Breast epithelium (tissue), 4 donors: ENCODE measurements at regions not wholly inside any gene's neighbourhood (a gene's known extent, or its start where the extent isn't known, plus 50 kb on each side); places are given as distances from the start of the nearest gene placed in this dataset.
"Not testable (repeated sequence)": the region's sequence is repeated elsewhere in the genome, so short reads cannot be mapped to it uniquely, and the experiment has no call there.

Experiments used
- DNase-seq, 2 donors: peaks; one replicate each; pipeline ENCODE4 v3.0.0-alpha.2; 2019; ENCODE audit warnings: low spot score in 2 of 2
- H3K27ac ChIP-seq, 2 donors: fragments of 200-600 bp; sonication (generic) in 1 of 2; one replicate each; pipeline ENCODE4 v1.5.1; 2016 to 2019; ENCODE audit warnings: mild to moderate bottlenecking in 1 of 2
- H3K27me3 ChIP-seq, 2 donors: fragments of 200-600 bp; sonication (generic) in 1 of 2; one replicate each; pipeline versions ENCODE4 v1.5.1 to v1.6.0; 2017 to 2019; ENCODE audit warnings: control low read depth in 1 of 2, mild to moderate bottlenecking in 1 of 2
- H3K36me3 ChIP-seq: fragments of 200-600 bp; one replicate; pipeline ENCODE4 v1.5.1; 2019
- H3K4me1 ChIP-seq, 2 donors: fragments of 200-600 bp; sonication (generic); one replicate each; pipeline ENCODE4 v1.5.1; 2016 to 2019; ENCODE audit warnings: control low read depth in 1 of 2
- H3K4me3 ChIP-seq, 3 donors: fragments of 200-600 bp; sonication (generic); 1 replicate in 2 of 3; 2 replicates in 1 of 3; pipeline ENCODE4 v1.5.1; 2016 to 2019; ENCODE audit warnings: mild to moderate bottlenecking in 3 of 3, moderate library complexity in 2 of 3
- H3K9me3 ChIP-seq, 2 donors: fragments of 200-600 bp; sonication (generic) in 1 of 2; one replicate each; pipeline ENCODE4 v1.5.1; 2016 to 2019; ENCODE audit warnings: control low read depth in 1 of 2
- POLR2A ChIP-seq: fragments of 450-650 bp; IDR thresholded peaks from one replicate; pipeline ENCODE4 v1.6.1; 2016; ENCODE audit warnings: antibody characterized with exemption, mild to moderate bottlenecking, moderate library complexity
- POLR2AphosphoS5 ChIP-seq, 3 donors: sonication (generic); formaldehyde crosslinking; IDR thresholded peaks; one replicate each; pipeline ENCODE4 v1.6.1; 2017; ENCODE audit warnings: antibody characterized with exemption in 3 of 3
- intact Hi-C: fragments of 100-400 bp; cut with DNase I; formaldehyde crosslinking; loops from one replicate; pipeline ENCODE4 v1.15.1; 2023; ENCODE audit warnings: low total_unique reads
- TF ChIP-seq, protein P1 (sequence below), 3 donors: fragments of 450-650 bp; IDR thresholded peaks; one replicate each; pipeline ENCODE4 v1.5.1; 2016 to 2017; ENCODE audit warnings: antibody characterized with exemption in 3 of 3, mild to moderate bottlenecking in 3 of 3, moderate library complexity in 3 of 3

DNA sequence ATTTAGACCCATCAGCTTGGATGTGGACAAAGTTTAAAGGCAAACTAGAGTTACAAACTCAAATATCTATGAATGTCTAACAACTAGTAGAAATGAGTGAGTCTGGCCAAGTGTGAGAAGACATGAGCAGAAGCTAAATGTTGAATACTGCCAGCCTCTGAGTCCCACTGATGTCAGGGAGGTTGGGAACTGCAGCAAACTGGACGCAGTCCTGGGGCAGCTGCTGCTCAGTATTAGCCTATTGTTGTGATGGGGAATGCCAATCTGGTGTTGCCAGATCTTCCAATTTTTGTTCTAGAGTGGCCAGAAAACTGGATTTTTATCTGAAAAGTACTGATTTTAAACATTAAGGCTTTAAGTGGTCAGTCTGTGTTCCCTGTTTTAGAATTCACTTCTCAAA lies 770.4 kb upstream of the STXBP6 start:
- Histone ChIP-seq H3K27me3 (no peaks in the 10 kb centered on the region), H3K9me3 (no peaks in the 10 kb centered on the region), H3K4me1 (no peaks in the 10 kb centered on the region), H3K36me3 (no peaks in the 10 kb centered on the region), H3K27ac (no peak overlapping the region), H3K4me3 (no peak overlapping the region)
- intact Hi-C loops, result no loop called here
- TF ChIP-seq POLR2AphosphoS5 (IDR thresholded peaks at IDR 0.05) (no peak), POLR2A (no peak)
- TF ChIP-seq, protein P1, sequence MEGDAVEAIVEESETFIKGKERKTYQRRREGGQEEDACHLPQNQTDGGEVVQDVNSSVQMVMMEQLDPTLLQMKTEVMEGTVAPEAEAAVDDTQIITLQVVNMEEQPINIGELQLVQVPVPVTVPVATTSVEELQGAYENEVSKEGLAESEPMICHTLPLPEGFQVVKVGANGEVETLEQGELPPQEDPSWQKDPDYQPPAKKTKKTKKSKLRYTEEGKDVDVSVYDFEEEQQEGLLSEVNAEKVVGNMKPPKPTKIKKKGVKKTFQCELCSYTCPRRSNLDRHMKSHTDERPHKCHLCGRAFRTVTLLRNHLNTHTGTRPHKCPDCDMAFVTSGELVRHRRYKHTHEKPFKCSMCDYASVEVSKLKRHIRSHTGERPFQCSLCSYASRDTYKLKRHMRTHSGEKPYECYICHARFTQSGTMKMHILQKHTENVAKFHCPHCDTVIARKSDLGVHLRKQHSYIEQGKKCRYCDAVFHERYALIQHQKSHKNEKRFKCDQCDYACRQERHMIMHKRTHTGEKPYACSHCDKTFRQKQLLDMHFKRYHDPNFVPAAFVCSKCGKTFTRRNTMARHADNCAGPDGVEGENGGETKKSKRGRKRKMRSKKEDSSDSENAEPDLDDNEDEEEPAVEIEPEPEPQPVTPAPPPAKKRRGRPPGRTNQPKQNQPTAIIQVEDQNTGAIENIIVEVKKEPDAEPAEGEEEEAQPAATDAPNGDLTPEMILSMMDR (IDR thresholded peaks at IDR 0.05), result no peak
- no peak for DNase-seq

DNA sequence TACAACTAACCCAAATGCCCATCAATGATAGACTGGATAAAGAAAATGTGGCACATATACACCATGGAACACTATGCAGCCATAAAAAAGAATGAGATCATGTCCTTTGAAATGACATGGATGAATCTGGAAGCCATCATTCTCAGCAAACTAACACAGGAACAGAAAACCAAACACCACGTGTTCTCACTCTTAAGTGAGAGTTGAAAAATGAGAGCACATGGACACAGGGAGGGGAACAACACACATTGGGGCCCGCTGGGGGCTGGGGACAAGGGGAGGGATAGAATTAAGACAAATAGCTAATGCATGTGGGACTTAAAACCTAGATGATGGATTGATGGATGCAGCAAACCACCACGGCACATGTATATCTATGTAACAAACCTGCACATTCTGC lies 764.7 kb upstream of the STXBP6 start:
- DNase-seq, H3K27me3 ChIP-seq, H3K27ac ChIP-seq, H3K4me1 ChIP-seq, H3K9me3 ChIP-seq, H3K36me3 ChIP-seq, intact Hi-C loops, H3K4me3 ChIP-seq: not testable (repeated sequence)

DNA sequence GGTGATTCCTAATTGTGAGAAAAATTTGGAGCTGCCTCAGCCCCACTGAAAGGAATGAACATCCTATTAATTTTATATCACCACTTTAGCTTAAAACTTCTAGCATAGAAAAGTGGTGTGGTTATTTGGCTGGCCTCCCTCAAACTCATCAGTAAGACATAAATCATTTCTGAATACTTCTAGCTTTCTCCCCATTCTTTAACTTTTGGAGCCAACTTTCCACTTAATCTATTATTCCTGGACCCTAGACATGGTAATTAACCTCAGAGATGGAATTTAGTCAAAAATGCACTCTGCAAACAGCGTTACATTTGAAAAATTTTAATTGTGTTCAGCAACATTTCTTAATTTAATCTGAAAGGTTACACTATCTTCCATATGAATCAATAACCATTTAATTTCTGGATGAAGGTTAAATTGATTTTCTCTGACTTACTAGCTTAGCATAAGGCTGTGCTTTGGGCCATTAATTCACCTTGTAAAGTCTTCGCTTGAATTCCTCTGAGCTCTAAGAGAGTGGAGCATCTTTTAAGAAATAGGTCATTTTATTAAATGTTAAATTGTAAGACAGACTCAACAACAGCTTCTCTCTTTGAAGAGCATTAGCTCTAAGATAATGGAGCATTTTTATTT lies 753.6 kb upstream of the STXBP6 start:
- Histone ChIP-seq H3K36me3 (no peaks in the 10 kb centered on the region), H3K4me3 (no peak overlapping the region), H3K9me3 (no peaks in the 10 kb centered on the region), H3K4me1 (no peaks in the 10 kb centered on the region), H3K27ac (no peak overlapping the region), H3K27me3 (no peaks in the 10 kb centered on the region)
- intact Hi-C loops, result loop anchor here (10.0 kb wide), 1 partner anchor 309 kb away; no protein-coding TSS in a partner anchor
- TF ChIP-seq, protein P1 (IDR thresholded peaks at IDR 0.05), result no peak
- TF ChIP-seq POLR2A (no peak), POLR2AphosphoS5 (IDR thresholded peaks at IDR 0.05) (no peak)
- DNase-seq, result no peak

DNA sequence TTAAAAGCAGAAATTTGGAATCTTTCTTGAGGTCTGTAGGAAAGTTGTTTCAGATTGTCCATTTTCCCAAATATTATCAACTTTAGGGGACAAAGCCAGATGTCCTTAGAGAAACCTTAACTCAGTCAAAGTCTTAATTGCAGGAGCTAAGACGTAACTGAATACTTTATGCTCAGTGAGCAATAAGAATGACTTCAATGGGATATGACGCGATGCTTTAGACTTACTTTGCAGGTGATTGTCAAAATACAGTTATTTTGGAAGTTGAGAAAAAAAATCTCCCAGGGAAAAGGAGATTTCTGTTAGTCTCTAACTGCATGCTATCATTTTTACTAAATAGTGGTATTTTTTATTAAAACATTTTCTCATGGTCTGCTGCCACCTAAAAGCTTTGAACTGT lies 750.9 kb upstream of the STXBP6 start:
- intact Hi-C loops, result loop anchor here (10.0 kb wide), 1 partner anchor 306 kb away; no protein-coding TSS in a partner anchor
- Histone ChIP-seq H3K36me3 (no peaks in the 10 kb centered on the region), H3K4me3 (no peak overlapping the region), H3K9me3 (no peaks in the 10 kb centered on the region), H3K27ac (no peak overlapping the region), H3K27me3 (no peaks in the 10 kb centered on the region), H3K4me1 (no peaks in the 10 kb centered on the region)
- TF ChIP-seq POLR2AphosphoS5 (IDR thresholded peaks at IDR 0.05), result no peak
- TF ChIP-seq POLR2A, result no peak
- TF ChIP-seq, protein P1 (IDR thresholded peaks at IDR 0.05), result no peak
- DNase-seq, result no peak

DNA sequence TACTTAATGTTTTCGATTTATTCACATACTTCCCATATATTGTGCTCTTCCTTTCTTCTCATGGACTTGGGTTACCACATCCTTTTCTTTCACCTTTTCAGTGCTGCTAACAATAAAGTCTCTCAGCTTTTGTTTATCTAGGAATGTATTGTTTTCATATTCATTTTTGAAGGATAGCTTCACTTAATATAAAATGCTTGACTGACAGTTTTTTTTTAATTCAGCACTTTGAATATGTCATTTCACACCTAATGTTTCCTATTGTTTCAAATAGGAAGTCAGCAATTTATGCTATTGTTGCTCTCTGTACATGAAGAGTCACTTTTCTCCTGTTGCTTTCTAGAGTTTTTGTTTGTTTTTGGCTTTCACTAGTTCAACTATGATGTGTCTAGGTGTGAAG lies 738.3 kb upstream of the STXBP6 start:
- Histone ChIP-seq H3K4me1 (no peaks in the 10 kb centered on the region), H3K36me3 (no peaks in the 10 kb centered on the region), H3K27ac (no peak overlapping the region), H3K4me3 (no peak overlapping the region), H3K27me3 (no peaks in the 10 kb centered on the region), H3K9me3 (no peaks in the 10 kb centered on the region)
- DNase-seq, result no peak
- TF ChIP-seq POLR2AphosphoS5 (IDR thresholded peaks at IDR 0.05), result no peak
- TF ChIP-seq, protein P1 (IDR thresholded peaks at IDR 0.05), result no peak
- no peak for TF ChIP-seq POLR2A
- intact Hi-C loops, result no loop called here

DNA sequence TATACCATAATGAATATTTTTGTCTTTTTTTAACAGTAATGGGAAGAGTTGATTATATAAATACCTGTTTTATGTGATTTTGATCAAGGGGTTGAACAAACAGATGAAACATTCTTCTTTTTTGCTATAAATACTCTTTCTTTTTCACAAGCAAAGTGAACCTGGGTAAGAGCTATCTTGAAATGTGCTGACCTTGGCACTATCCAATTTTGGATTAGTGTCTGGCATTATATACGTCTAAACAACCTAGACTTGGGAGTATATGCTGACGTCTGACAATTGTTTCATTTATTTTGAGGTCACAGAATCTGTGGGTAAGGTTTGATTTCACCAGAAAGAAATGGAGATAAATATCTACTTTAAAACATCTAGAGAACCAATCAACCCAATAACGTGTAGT lies 716.0 kb upstream of the STXBP6 start:
- H3K9me3 ChIP-seq, result no peaks in the 10 kb centered on the region
- no peak overlapping the region for H3K4me3 ChIP-seq
- H3K27me3 ChIP-seq, result no peaks in the 10 kb centered on the region
- no peak overlapping the region for H3K27ac ChIP-seq
- no peaks in the 10 kb centered on the region for H3K4me1 ChIP-seq
- TF ChIP-seq POLR2A, result no peak
- no peaks in the 10 kb centered on the region for H3K36me3 ChIP-seq
- intact Hi-C loops, result no loop called here
- DNase-seq, result no peak
